SIG-M5 treated with dmso at 0.1 percent for 504 hours (cell line): ENCODE measurements at regions not wholly inside any gene's neighbourhood (a gene's known extent, or its start where the extent isn't known, plus 50 kb on each side); places are given as distances from the start of the nearest gene placed in this dataset.
"Not testable (repeated sequence)": the region's sequence is repeated elsewhere in the genome, so short reads cannot be mapped to it uniquely, and the experiment has no call there.

Experiments used
- DNase-seq: peaks from one replicate; lab custom pipeline; 2025; ENCODE audit not compliant: unreplicated experiment; lab: John Stamatoyannopoulos, UW

- no peak for DNase-seq
Measured at GRCh38 chr10:28354511-28354910, 51.6 kb upstream of the MPP7 start.

GRCh38 chr10:28355376-28355775 is 52.5 kb upstream of the MPP7 start:
- no peak for DNase-seq

GRCh38 chr10:28359334-28359733 is 56.5 kb upstream of the MPP7 start:
- DNase-seq: no peak

- DNase-seq: no peak
Measured at GRCh38 chr10:28360175-28360574, 57.3 kb upstream of the MPP7 start.

- no peak for DNase-seq
Measured at GRCh38 chr10:28363376-28363775, 60.5 kb upstream of the MPP7 start.

- DNase-seq: no peak
Measured at GRCh38 chr10:28365840-28366239, 63.0 kb upstream of the MPP7 start.

GRCh38 chr10:28366994-28367393 is 64.1 kb upstream of the MPP7 start:
- DNase-seq: no peak

GRCh38 chr10:28367413-28367812 is 64.5 kb upstream of the MPP7 start:
- DNase-seq: no peak

GRCh38 chr10:28367929-28368484 is 65.1 kb upstream of the MPP7 start:
- peak; percentile 86 for DNase-seq

- DNase-seq: no peak
Measured at GRCh38 chr10:28370107-28370835, 67.4 kb upstream of the MPP7 start.

- DNase-seq: not testable (repeated sequence)
Measured at GRCh38 chr10:28371638-28372037, 68.8 kb upstream of the MPP7 start.

GRCh38 chr10:28374036-28374435 is 71.2 kb upstream of the MPP7 start:
- DNase-seq: no peak

- DNase-seq: peak; percentile 74
Measured at GRCh38 chr10:28375399-28376354, 72.8 kb upstream of the MPP7 start.

GRCh38 chr10:28378986-28379585 is 76.2 kb upstream of the MPP7 start:
- no peak for DNase-seq

GRCh38 chr10:28381466-28381865 is 78.6 kb upstream of the MPP7 start:
- DNase-seq: no peak

GRCh38 chr10:28381903-28382347 is 79.1 kb upstream of the MPP7 start:
- DNase-seq: peak; percentile 79

- no peak for DNase-seq
Measured at GRCh38 chr10:28382525-28383269, 79.8 kb upstream of the MPP7 start.

- no peak for DNase-seq
Measured at GRCh38 chr10:28384557-28384956, 81.7 kb upstream of the MPP7 start.

- DNase-seq: no peak
Measured at GRCh38 chr10:28385748-28386502, 83.1 kb upstream of the MPP7 start.

GRCh38 chr10:28386503-28386868 is 83.6 kb upstream of the MPP7 start:
- DNase-seq: no peak
